MM.1S (cell line): ENCODE measurements at regions not wholly inside any gene's neighbourhood (a gene's known extent, or its start where the extent isn't known, plus 50 kb on each side); places are given as distances from the start of the nearest gene placed in this dataset.

Source experiments
- CTCF ChIP-seq: fragments of 300-600 bp; sonication (generic); IDR thresholded peaks from 2 replicates; pipeline ENCODE4 v1.5.1; 2016; ENCODE audit warnings: antibody characterized with exemption, low read length, mixed read lengths
- EZH2 ChIP-seq: fragments of 300-600 bp; sonication (generic); optimal IDR thresholded peaks from 2 replicates; pipeline ENCODE3; 2017; ENCODE audit warnings: low read depth, mild to moderate bottlenecking, antibody characterized with exemption, low read length, mixed read lengths
- EZH2phosphoT487 ChIP-seq: fragments of 300-600 bp; sonication (generic); IDR thresholded peaks from 2 replicates; pipeline ENCODE4 v1.6.1; 2018; ENCODE audit warnings: antibody characterized with exemption, low read length

GRCh38 chr1:163528710-163529348 is 207.1 kb downstream of the NUF2 start:
- peak; percentile 64 for TF ChIP-seq CTCF
- TF ChIP-seq EZH2, result no peak
- TF ChIP-seq EZH2phosphoT487, result no peak
